ENCODE measurements at regions not wholly inside any gene's neighbourhood (a gene's known extent, or its start where the extent isn't known, plus 50 kb on each side); places are given as distances from the start of the nearest gene placed in this dataset.

DNA sequence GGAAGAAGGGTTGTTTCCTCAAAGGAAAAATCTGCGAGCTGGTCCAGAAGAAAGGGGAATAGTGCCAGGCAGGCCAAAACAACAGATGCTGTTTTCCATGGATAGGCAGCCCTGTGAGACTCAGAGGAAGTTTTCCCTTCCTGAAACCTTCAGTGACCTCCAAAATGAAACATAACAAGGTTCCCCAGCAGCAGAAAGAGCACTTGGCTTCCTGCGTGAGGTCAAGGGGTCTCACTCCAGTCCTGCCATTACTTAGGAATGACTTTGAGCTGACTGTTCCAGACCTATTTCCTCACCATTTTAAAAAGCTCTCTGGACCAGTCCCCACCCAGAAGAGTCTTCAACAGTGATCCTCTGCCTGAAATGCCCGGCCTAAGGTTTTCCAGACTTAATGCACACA lies 104.6 kb upstream of the IPO5 start (continued):
- no peak for TF ChIP-seq EP300 (IDR thresholded peaks at IDR 0.05; ENCODE audit: borderline replicate concordance in 1 of 2, low read depth in 2 of 2, low read length in 2 of 2)
- no peak for TF ChIP-seq RAD21 (IDR thresholded peaks at IDR 0.05 in 1 of 2, conservative IDR thresholded peaks at IDR 0.05 in 1 of 2; ENCODE audit: low read depth in 2 of 2, low read length in 2 of 2)
- no peak for TF ChIP-seq CHD1 (IDR thresholded peaks at IDR 0.05; ENCODE audit: low read depth, low read length)
- TF ChIP-seq CHD2 (IDR thresholded peaks at IDR 0.05; ENCODE audit: low read length), result no peak
- no peak for TF ChIP-seq RBBP5 (IDR thresholded peaks at IDR 0.05; ENCODE audit: borderline replicate concordance, low read depth, low read length)
- no peak for TF ChIP-seq USF2 (IDR thresholded peaks at IDR 0.05; ENCODE audit: low read length)
- TF ChIP-seq TEAD4 (IDR thresholded peaks at IDR 0.05; ENCODE audit: low read depth, low read length), result no peak
- no peak for TF ChIP-seq BCL11A (IDR thresholded peaks at IDR 0.05; ENCODE audit: low read depth in 2 of 2, low read length in 2 of 2)
